IMR-90 (cell line): ENCODE measurements at regions not wholly inside any gene's neighbourhood (a gene's known extent, or its start where the extent isn't known, plus 50 kb on each side); places are given as distances from the start of the nearest gene placed in this dataset.

Experiments used
- ATAC-seq: fragments of 200-7000 bp; cut with Tn5 transposase; 2 replicates; pipeline ENCODE4 v1.9.1; 2020; ENCODE audit warnings: low read depth, mild to moderate bottlenecking, moderate library complexity
- BruUV-seq: library from RNA; stranded (reverse); fragments of 400-500 nt; replicated peaks from 2 replicates; lab custom pipeline; 2021; lab: Mats Ljungman, UMichigan
- CTCF ChIA-PET: fragments of 300-600 bp; formaldehyde crosslinking; extraction: SDS; loops from one replicate; lab custom pipeline; 2021; ENCODE audit warnings: antibody characterized with exemption; lab: Yijun Ruan, JAX
- POLR2A ChIA-PET: fragments of 300-600 bp; sonication (Branson Sonifier 250); formaldehyde crosslinking; loops from one replicate; lab custom pipeline; 2022; ENCODE audit warnings: antibody characterized with exemption; ENCODE audit not compliant: unreplicated experiment; lab: Charles Lee
- DNase-seq: peaks from one replicate; pipeline ENCODE4 v3.0.0; 2013
- H2AFZ ChIP-seq: replicated peaks from 2 replicates; pipeline ENCODE3; 2013; ENCODE audit warnings: low read length, mild to moderate bottlenecking; ENCODE audit not compliant: poor library complexity
- H2AK5ac ChIP-seq: 2 replicates; pipeline ENCODE4 v1.6.1; 2013; ENCODE audit warnings: low read depth, low read length, inconsistent platforms
- H2AK9ac ChIP-seq: replicated peaks from 2 replicates; pipeline ENCODE3; 2013; ENCODE audit warnings: mild to moderate bottlenecking, low read depth, low read length, moderate library complexity; ENCODE audit not compliant: poor library complexity
- H2BK120ac ChIP-seq: 2 replicates; pipeline ENCODE4 v1.6.1; 2013; ENCODE audit warnings: low read depth, low read length, inconsistent platforms
- H2BK15ac ChIP-seq: 3 replicates; pipeline ENCODE4 v1.6.1; 2013; ENCODE audit warnings: low read depth, low read length, inconsistent platforms
- H2BK20ac ChIP-seq: 2 replicates; pipeline ENCODE4 v1.6.1; 2013; ENCODE audit warnings: low read depth, mild to moderate bottlenecking, inconsistent platforms, low read length, moderate library complexity
- H2BK5ac ChIP-seq: 2 replicates; pipeline ENCODE4 v1.6.1; 2013; ENCODE audit warnings: mild to moderate bottlenecking, low read depth, low read length, inconsistent platforms; ENCODE audit not compliant: poor library complexity, severe bottlenecking
- H3K14ac ChIP-seq: replicated peaks from 2 replicates; pipeline ENCODE4 v1.6.1; 2013; ENCODE audit warnings: low read depth, low read length, inconsistent platforms
- H3K18ac ChIP-seq: 2 replicates; pipeline ENCODE4 v1.6.1; 2013; ENCODE audit warnings: low read depth, low read length, control low read depth
- H3K23ac ChIP-seq: 2 replicates; pipeline ENCODE4 v1.6.1; 2013; ENCODE audit warnings: low read depth, low read length, inconsistent platforms
- H3K27ac ChIP-seq: 2 replicates; pipeline ENCODE4 v1.5.1; 2013; ENCODE audit warnings: mild to moderate bottlenecking, control low read depth, low read length; ENCODE audit not compliant: insufficient read depth
- H3K27me3 ChIP-seq: 2 replicates; pipeline ENCODE4 v1.6.1; 2013; ENCODE audit warnings: low read length; ENCODE audit not compliant: control insufficient read depth, insufficient read depth
- H3K36me3 ChIP-seq: 2 replicates; pipeline ENCODE4 v1.6.1; 2013; ENCODE audit warnings: low read length, mixed read lengths; ENCODE audit not compliant: control insufficient read depth, insufficient read depth
- H3K4ac ChIP-seq: 2 replicates; pipeline ENCODE4 v1.6.1; 2013; ENCODE audit warnings: low read depth, low read length, inconsistent platforms
- H3K4me1 ChIP-seq: 2 replicates; pipeline ENCODE4 v1.6.1; 2013; ENCODE audit warnings: low read length, mixed read lengths; ENCODE audit not compliant: control insufficient read depth, insufficient read depth
- H3K4me2 ChIP-seq: 2 replicates; pipeline ENCODE4 v1.6.1; 2013; ENCODE audit warnings: low read depth, mild to moderate bottlenecking, control low read depth, low read length, moderate library complexity
- H3K4me3 ChIP-seq: 2 replicates; pipeline ENCODE4 v1.5.1; 2013; ENCODE audit warnings: low read depth, mild to moderate bottlenecking, control low read depth, low read length, moderate library complexity; ENCODE audit not compliant: insufficient read depth
- H3K56ac ChIP-seq: 2 replicates; pipeline ENCODE4 v1.6.1; 2013; ENCODE audit warnings: low read length, inconsistent platforms; ENCODE audit not compliant: insufficient read depth; ENCODE audit errors: extremely low read depth
- H3K79me1 ChIP-seq, 2 experiments: 2 replicates each; pipeline ENCODE4 v1.6.1; 2013; ENCODE audit warnings: low read length in 2 of 2, inconsistent platforms in 1 of 2, low read depth in 1 of 2
- H3K9ac ChIP-seq: 2 replicates; pipeline ENCODE4 v1.6.1; 2013; ENCODE audit warnings: low read depth, low read length, control low read depth
- H3K9me1 ChIP-seq: 2 replicates; pipeline ENCODE4 v1.6.1; 2013; ENCODE audit warnings: low read length, inconsistent platforms; ENCODE audit not compliant: insufficient read depth
- H3K9me3 ChIP-seq: 2 replicates; pipeline ENCODE4 v1.6.1; 2013; ENCODE audit warnings: low read length; ENCODE audit not compliant: control insufficient read depth, insufficient read depth
- H4K20me1 ChIP-seq: 2 replicates; pipeline ENCODE4 v1.6.1; 2013; ENCODE audit warnings: low read length, inconsistent platforms; ENCODE audit not compliant: insufficient read depth
- H4K5ac ChIP-seq: 2 replicates; pipeline ENCODE4 v1.6.1; 2013; ENCODE audit warnings: mild to moderate bottlenecking, low read depth, low read length, control low read depth
- H4K8ac ChIP-seq, 2 experiments: 2 replicates each; pipeline ENCODE4 v1.6.1; 2013; ENCODE audit warnings: low read depth in 2 of 2, low read length in 2 of 2, control low read depth in 1 of 2, inconsistent platforms in 1 of 2
- H4K91ac ChIP-seq: 2 replicates; pipeline ENCODE4 v1.6.1; 2013; ENCODE audit warnings: low read depth, low read length, inconsistent platforms; ENCODE audit not compliant: insufficient read depth
- BHLHE40 ChIP-seq: fragments of 150-350 bp; IDR thresholded peaks from 2 replicates; pipeline ENCODE4 v1.6.1; 2016; ENCODE audit warnings: mild to moderate bottlenecking, low read depth, low read length
- CEBPB ChIP-seq: IDR thresholded peaks from 2 replicates; pipeline ENCODE4 v1.6.1; 2012; ENCODE audit warnings: low read depth, low read length, improper control_type of control experiment
- CHD1 ChIP-seq: IDR thresholded peaks from 2 replicates; pipeline ENCODE4 v1.6.1; 2012; ENCODE audit warnings: low read depth, low read length, improper control_type of control experiment
- FOS ChIP-seq: fragments of 150-350 bp; IDR thresholded peaks from 2 replicates; pipeline ENCODE4 v1.6.1; 2016; ENCODE audit warnings: low read depth, low read length
- MAFK ChIP-seq: IDR thresholded peaks from 2 replicates; pipeline ENCODE4 v1.6.1; 2012; ENCODE audit warnings: low read depth, low read length, improper control_type of control experiment
- MAZ ChIP-seq: IDR thresholded peaks from 2 replicates; pipeline ENCODE4 v1.6.1; 2012; ENCODE audit warnings: low read depth, mild to moderate bottlenecking, low read length, improper control_type of control experiment, moderate library complexity, borderline replicate concordance
- MXI1 ChIP-seq: IDR thresholded peaks from 2 replicates; pipeline ENCODE4 v1.6.1; 2012; ENCODE audit warnings: low read depth, mild to moderate bottlenecking, low read length, moderate library complexity, borderline replicate concordance
- NFE2L2 ChIP-seq: fragments of 150-350 bp; IDR thresholded peaks from 2 replicates; pipeline ENCODE4 v1.6.1; 2016; ENCODE audit warnings: low read depth, mild to moderate bottlenecking, low read length
- POLR2A ChIP-seq: IDR thresholded peaks from 2 replicates; pipeline ENCODE4 v1.6.1; 2012; ENCODE audit warnings: mild to moderate bottlenecking, low read depth, low read length
- RAD21 ChIP-seq: IDR thresholded peaks from 2 replicates; pipeline ENCODE4 v1.6.1; 2012; ENCODE audit warnings: low read length, improper control_type of control experiment
- RCOR1 ChIP-seq: IDR thresholded peaks from 2 replicates; pipeline ENCODE4 v1.6.1; 2012; ENCODE audit warnings: mild to moderate bottlenecking, low read length, improper control_type of control experiment; ENCODE audit not compliant: insufficient replicate concordance
- RFX5 ChIP-seq: IDR thresholded peaks from 2 replicates; pipeline ENCODE4 v1.8.0; 2012; ENCODE audit warnings: low read depth, mild to moderate bottlenecking, low read length, moderate library complexity
- SMC3 ChIP-seq: fragments of 150-350 bp; IDR thresholded peaks from 2 replicates; pipeline ENCODE4 v1.6.1; 2016; ENCODE audit warnings: low read depth, mild to moderate bottlenecking, antibody characterized with exemption, low read length, moderate library complexity
- WGBS, 2 experiments: methylation state at CpG; one replicate each; pipeline versions ENCODE4 v1.1.5 to v1.1.7; 2013; ENCODE audit warnings: missing lambda C conversion rate in 2 of 2; ENCODE audit not compliant: insufficient read length in 1 of 2; ENCODE audit errors: extremely low coverage in 2 of 2; 5-methylcytosine and 5-hydroxymethylcytosine counted together
- dilution Hi-C: fragments of 300-500 bp; cut with HindIII; formaldehyde crosslinking; loops from one replicate; pipeline ENCODE4 v1.14.3; 2018; ENCODE audit warnings: low sequenced_read_pairs; ENCODE audit not compliant: unreplicated experiment
- in situ Hi-C: fragments of 300-500 bp; cut with MboI; formaldehyde crosslinking; loops from 3 replicates; pipeline ENCODE4 v1.14.3; 2019; ENCODE audit warnings: low sequenced_read_pairs, inconsistent platforms, mixed read lengths
- intact Hi-C: fragments of 100-400 bp; cut with micrococcal nuclease; formaldehyde crosslinking; loops from 2 replicates; pipeline ENCODE4 v1.10.0; 2022
- TF ChIP-seq, protein P1 (sequence below): fragments of 150-350 bp; IDR thresholded peaks from 2 replicates; pipeline ENCODE4 v1.6.1; 2017; ENCODE audit warnings: mild to moderate bottlenecking, antibody characterized with exemption, low read length, low read depth
- TF ChIP-seq, protein P2 (sequence below): conservative IDR thresholded peaks from 2 replicates; pipeline ENCODE4 v1.5.1; 2012; ENCODE audit warnings: mild to moderate bottlenecking, low read depth, low read length, improper control_type of control experiment
- TF ChIP-seq, protein P3 (sequence below): fragments of 150-350 bp; IDR thresholded peaks from 2 replicates; pipeline ENCODE4 v1.6.1; 2016; ENCODE audit warnings: low read depth, mild to moderate bottlenecking, low read length, moderate library complexity, borderline replicate concordance

DNA sequence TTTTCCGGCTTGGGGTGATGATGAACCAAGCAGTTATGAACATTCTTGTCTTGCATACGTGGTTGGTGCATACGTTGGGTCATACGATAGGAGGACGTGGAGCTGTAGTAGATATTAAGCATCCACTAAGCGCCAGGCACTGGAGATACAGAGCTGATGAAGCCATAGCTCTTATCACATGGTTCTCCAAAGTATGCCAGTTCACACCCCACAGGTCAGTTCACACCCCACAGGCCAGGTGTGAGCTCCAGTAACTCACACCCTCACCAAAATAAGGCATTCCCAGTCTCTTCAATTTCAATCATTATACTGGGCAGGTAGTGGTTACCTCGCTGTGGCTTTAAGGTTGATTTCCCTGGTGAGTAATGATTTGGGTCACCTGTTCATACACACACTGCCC, 335.5 kb downstream of the FOXL1 start:
- ChIA-PET CTCF (interaction anchor here (1.4 kb wide), 1 partner anchor 149 kb away, joined by 6 read pairs; no protein-coding TSS in a partner anchor), POLR2A (no interaction called here)
- Histone ChIP-seq H3K27me3 (no peaks in the 10 kb centered on the region), H4K8ac (no peak overlapping the region), H2BK20ac (no peak overlapping the region), H2AFZ (no peak overlapping the region), H3K4ac (no peak overlapping the region), H3K14ac (no peak overlapping the region), H4K5ac (no peak overlapping the region), H3K18ac (no peak overlapping the region), H3K4me1 (no peaks in the 10 kb centered on the region), H3K56ac (no peak overlapping the region), H2BK120ac (no peak overlapping the region), H4K20me1 (no peaks in the 10 kb centered on the region), H3K9ac (no peak overlapping the region), H2AK5ac (no peak overlapping the region), H3K9me1 (peaks cover 6% of the 10 kb centered on the region), H3K79me1 (no peaks in the 10 kb centered on the region), H3K4me2 (no peak overlapping the region), H2AK9ac (no peak overlapping the region), H3K4me3 (no peak overlapping the region), H2BK5ac (no peak overlapping the region), H4K91ac (no peak overlapping the region), H3K36me3 (no peaks in the 10 kb centered on the region), H3K23ac (no peak overlapping the region), H2BK15ac (no peak overlapping the region), H3K27ac (no peak overlapping the region), H3K9me3 (no peaks in the 10 kb centered on the region; the same call in 1 of the 2 replicates)
- dilution Hi-C loops: no loop called here
- WGBS, 2 experiments: 20% methylated on average over 1 of the region's 7 CpGs; no CpG with 5 or more reads in 1 of the 2 experiments
- BruUV-seq: no TSS peak
- DNase-seq: no peak
- in situ Hi-C loops: no loop called here
- TF ChIP-seq MAZ: no peak
- TF ChIP-seq, protein P1, sequence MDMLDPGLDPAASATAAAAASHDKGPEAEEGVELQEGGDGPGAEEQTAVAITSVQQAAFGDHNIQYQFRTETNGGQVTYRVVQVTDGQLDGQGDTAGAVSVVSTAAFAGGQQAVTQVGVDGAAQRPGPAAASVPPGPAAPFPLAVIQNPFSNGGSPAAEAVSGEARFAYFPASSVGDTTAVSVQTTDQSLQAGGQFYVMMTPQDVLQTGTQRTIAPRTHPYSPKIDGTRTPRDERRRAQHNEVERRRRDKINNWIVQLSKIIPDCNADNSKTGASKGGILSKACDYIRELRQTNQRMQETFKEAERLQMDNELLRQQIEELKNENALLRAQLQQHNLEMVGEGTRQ: no peak
- no peak for TF ChIP-seq CHD1
- TF ChIP-seq, protein P2, sequence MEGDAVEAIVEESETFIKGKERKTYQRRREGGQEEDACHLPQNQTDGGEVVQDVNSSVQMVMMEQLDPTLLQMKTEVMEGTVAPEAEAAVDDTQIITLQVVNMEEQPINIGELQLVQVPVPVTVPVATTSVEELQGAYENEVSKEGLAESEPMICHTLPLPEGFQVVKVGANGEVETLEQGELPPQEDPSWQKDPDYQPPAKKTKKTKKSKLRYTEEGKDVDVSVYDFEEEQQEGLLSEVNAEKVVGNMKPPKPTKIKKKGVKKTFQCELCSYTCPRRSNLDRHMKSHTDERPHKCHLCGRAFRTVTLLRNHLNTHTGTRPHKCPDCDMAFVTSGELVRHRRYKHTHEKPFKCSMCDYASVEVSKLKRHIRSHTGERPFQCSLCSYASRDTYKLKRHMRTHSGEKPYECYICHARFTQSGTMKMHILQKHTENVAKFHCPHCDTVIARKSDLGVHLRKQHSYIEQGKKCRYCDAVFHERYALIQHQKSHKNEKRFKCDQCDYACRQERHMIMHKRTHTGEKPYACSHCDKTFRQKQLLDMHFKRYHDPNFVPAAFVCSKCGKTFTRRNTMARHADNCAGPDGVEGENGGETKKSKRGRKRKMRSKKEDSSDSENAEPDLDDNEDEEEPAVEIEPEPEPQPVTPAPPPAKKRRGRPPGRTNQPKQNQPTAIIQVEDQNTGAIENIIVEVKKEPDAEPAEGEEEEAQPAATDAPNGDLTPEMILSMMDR: no peak
- TF ChIP-seq MXI1: no peak
- no peak for TF ChIP-seq RCOR1
- TF ChIP-seq, protein P3, sequence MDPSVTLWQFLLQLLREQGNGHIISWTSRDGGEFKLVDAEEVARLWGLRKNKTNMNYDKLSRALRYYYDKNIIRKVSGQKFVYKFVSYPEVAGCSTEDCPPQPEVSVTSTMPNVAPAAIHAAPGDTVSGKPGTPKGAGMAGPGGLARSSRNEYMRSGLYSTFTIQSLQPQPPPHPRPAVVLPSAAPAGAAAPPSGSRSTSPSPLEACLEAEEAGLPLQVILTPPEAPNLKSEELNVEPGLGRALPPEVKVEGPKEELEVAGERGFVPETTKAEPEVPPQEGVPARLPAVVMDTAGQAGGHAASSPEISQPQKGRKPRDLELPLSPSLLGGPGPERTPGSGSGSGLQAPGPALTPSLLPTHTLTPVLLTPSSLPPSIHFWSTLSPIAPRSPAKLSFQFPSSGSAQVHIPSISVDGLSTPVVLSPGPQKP: no peak
- TF ChIP-seq NFE2L2: no peak
- no peak for TF ChIP-seq CEBPB
- TF ChIP-seq FOS: no peak
- no peak for TF ChIP-seq BHLHE40
- no peak for TF ChIP-seq RAD21
- TF ChIP-seq SMC3: no peak
- no peak for TF ChIP-seq MAFK
- TF ChIP-seq POLR2A: no peak
- TF ChIP-seq RFX5: no peak
- intact Hi-C loops: no loop called here
- ATAC-seq: no peak
